ENCODE measurements at regions not wholly inside any gene's neighbourhood (a gene's known extent, or its start where the extent isn't known, plus 50 kb on each side); places are given as distances from the start of the nearest gene placed in this dataset.
"Not testable (repeated sequence)": the region's sequence is repeated elsewhere in the genome, so short reads cannot be mapped to it uniquely, and the experiment has no call there.

GRCh38 chr21:6567542-6567941 lies 3953.8 kb upstream of the TPTE start:
- no CpG with 5 or more reads among the region's 5 CpGs for WGBS, 2 donors (ENCODE audit: extremely low coverage in 2 of 2, insufficient read length in 2 of 2, insufficient replicate concordance in 1 of 2)

DNA sequence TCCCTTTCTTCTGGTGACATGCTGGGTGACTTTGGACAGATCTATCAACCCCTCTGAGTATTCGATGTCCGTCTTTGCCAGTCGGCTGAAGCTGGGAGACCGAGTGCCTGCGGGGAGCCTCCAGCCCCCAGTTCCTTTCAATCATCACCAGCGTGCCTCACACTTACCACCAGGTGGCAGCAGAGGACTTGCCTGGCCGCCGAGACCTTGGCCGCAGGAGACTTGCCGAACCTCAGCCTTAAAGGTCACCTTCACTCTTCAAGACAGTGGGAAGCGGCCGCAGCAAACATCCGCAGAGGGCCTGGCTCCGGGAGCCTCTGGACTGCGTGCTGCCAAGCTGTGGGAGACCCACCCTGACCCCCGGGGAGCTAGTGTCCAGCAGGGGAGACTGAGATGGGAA lies 3952.2 kb upstream of the TPTE start:
- not testable (repeated sequence) for H2AFZ ChIP-seq (ENCODE audit: low read length); H3K18ac ChIP-seq (ENCODE audit: low read length); H4K91ac ChIP-seq (ENCODE audit: low read depth, low read length, poor library complexity); H3K4me2 ChIP-seq (ENCODE audit: insufficient read depth, low read length, poor library complexity, severe bottlenecking); H3K36me3 ChIP-seq (replicated peaks in 1 of 2; ENCODE audit: control insufficient read depth in 2 of 2, insufficient read depth in 2 of 2, low read length in 2 of 2); H2BK12ac ChIP-seq (ENCODE audit: low read length); H3K14ac ChIP-seq (ENCODE audit: low read length); H3K4ac ChIP-seq (ENCODE audit: low read length); H2BK5ac ChIP-seq (ENCODE audit: low read length); H3K23ac ChIP-seq (ENCODE audit: low read depth, low read length, poor library complexity); H3K9ac ChIP-seq (ENCODE audit: low read depth, low read length, poor library complexity); DNase-seq (ENCODE audit: low spot score); H3K27me3 ChIP-seq (ENCODE audit: control insufficient read depth in 3 of 3, insufficient read depth in 3 of 3, low read depth in 1 of 3, low read length in 3 of 3); H3K4me3 ChIP-seq (ENCODE audit: low read length in 2 of 2); H4K8ac ChIP-seq (ENCODE audit: low read depth, low read length); H2BK15ac ChIP-seq (ENCODE audit: low read length); H3K27ac ChIP-seq (replicated peaks; ENCODE audit: low read length); H2AK5ac ChIP-seq (ENCODE audit: low read depth, low read length); H2BK120ac ChIP-seq (ENCODE audit: low read depth, low read length); H3K79me1 ChIP-seq (ENCODE audit: low read depth, low read length); H3K9me3 ChIP-seq (replicated peaks in 1 of 2; ENCODE audit: control insufficient read depth in 2 of 2, insufficient read depth in 1 of 2, low read depth in 1 of 2, low read length in 2 of 2); H3K4me1 ChIP-seq (ENCODE audit: control insufficient read depth in 2 of 2, insufficient read depth in 1 of 2, low read depth in 1 of 2, low read length in 2 of 2)
- no CpG with 5 or more reads among the region's 16 CpGs for WGBS, 2 donors (ENCODE audit: extremely low coverage in 2 of 2, insufficient read length in 2 of 2, insufficient replicate concordance in 1 of 2)

More at GRCh38 chr21:6567542-6567941, 3953.8 kb upstream of the TPTE start:
- not testable (repeated sequence) for H3K27ac ChIP-seq (replicated peaks; ENCODE audit: low read length); DNase-seq (ENCODE audit: low spot score); H3K4ac ChIP-seq (ENCODE audit: low read length); H3K18ac ChIP-seq (ENCODE audit: low read length); H3K4me3 ChIP-seq (ENCODE audit: low read length in 2 of 2); H3K14ac ChIP-seq (ENCODE audit: low read length); H3K79me1 ChIP-seq (ENCODE audit: low read depth, low read length); H2BK15ac ChIP-seq (ENCODE audit: low read length); H2AK5ac ChIP-seq (ENCODE audit: low read depth, low read length); H3K4me2 ChIP-seq (ENCODE audit: insufficient read depth, low read length, poor library complexity, severe bottlenecking); H3K27me3 ChIP-seq (ENCODE audit: control insufficient read depth in 3 of 3, insufficient read depth in 3 of 3, low read depth in 1 of 3, low read length in 3 of 3); H2BK12ac ChIP-seq (ENCODE audit: low read length); H2BK120ac ChIP-seq (ENCODE audit: low read depth, low read length); H4K91ac ChIP-seq (ENCODE audit: low read depth, low read length, poor library complexity); H3K4me1 ChIP-seq (ENCODE audit: control insufficient read depth in 2 of 2, insufficient read depth in 1 of 2, low read depth in 1 of 2, low read length in 2 of 2); H3K9me3 ChIP-seq (replicated peaks in 1 of 2; ENCODE audit: control insufficient read depth in 2 of 2, insufficient read depth in 1 of 2, low read depth in 1 of 2, low read length in 2 of 2); H3K36me3 ChIP-seq (replicated peaks in 1 of 2; ENCODE audit: control insufficient read depth in 2 of 2, insufficient read depth in 2 of 2, low read length in 2 of 2); H3K9ac ChIP-seq (ENCODE audit: low read depth, low read length, poor library complexity); H2AFZ ChIP-seq (ENCODE audit: low read length); H4K8ac ChIP-seq (ENCODE audit: low read depth, low read length); H3K23ac ChIP-seq (ENCODE audit: low read depth, low read length, poor library complexity); H2BK5ac ChIP-seq (ENCODE audit: low read length)

GRCh38 chr21:6569587-6570392 lies 3951.6 kb upstream of the TPTE start:
- not testable (repeated sequence) for H3K14ac ChIP-seq (ENCODE audit: low read length); H3K79me1 ChIP-seq (ENCODE audit: low read depth, low read length); H2BK12ac ChIP-seq (ENCODE audit: low read length); H3K4me3 ChIP-seq (ENCODE audit: low read length in 2 of 2); H4K8ac ChIP-seq (ENCODE audit: low read depth, low read length); H2AFZ ChIP-seq (ENCODE audit: low read length); H2BK5ac ChIP-seq (ENCODE audit: low read length); H3K18ac ChIP-seq (ENCODE audit: low read length); H3K27me3 ChIP-seq (ENCODE audit: control insufficient read depth in 3 of 3, insufficient read depth in 3 of 3, low read depth in 1 of 3, low read length in 3 of 3); H3K4me1 ChIP-seq (ENCODE audit: control insufficient read depth in 2 of 2, insufficient read depth in 1 of 2, low read depth in 1 of 2, low read length in 2 of 2); H3K4ac ChIP-seq (ENCODE audit: low read length); H2BK120ac ChIP-seq (ENCODE audit: low read depth, low read length); H2BK15ac ChIP-seq (ENCODE audit: low read length); H3K23ac ChIP-seq (ENCODE audit: low read depth, low read length, poor library complexity); H3K9ac ChIP-seq (ENCODE audit: low read depth, low read length, poor library complexity); DNase-seq (ENCODE audit: low spot score); H3K27ac ChIP-seq (replicated peaks; ENCODE audit: low read length); H3K9me3 ChIP-seq (replicated peaks in 1 of 2; ENCODE audit: control insufficient read depth in 2 of 2, insufficient read depth in 1 of 2, low read depth in 1 of 2, low read length in 2 of 2); H4K91ac ChIP-seq (ENCODE audit: low read depth, low read length, poor library complexity); H2AK5ac ChIP-seq (ENCODE audit: low read depth, low read length); H3K36me3 ChIP-seq (replicated peaks in 1 of 2; ENCODE audit: control insufficient read depth in 2 of 2, insufficient read depth in 2 of 2, low read length in 2 of 2); H3K4me2 ChIP-seq (ENCODE audit: insufficient read depth, low read length, poor library complexity, severe bottlenecking)
- WGBS, 2 donors (ENCODE audit: extremely low coverage in 2 of 2, insufficient read length in 2 of 2, insufficient replicate concordance in 1 of 2) = no CpG with 5 or more reads among the region's 19 CpGs

DNA sequence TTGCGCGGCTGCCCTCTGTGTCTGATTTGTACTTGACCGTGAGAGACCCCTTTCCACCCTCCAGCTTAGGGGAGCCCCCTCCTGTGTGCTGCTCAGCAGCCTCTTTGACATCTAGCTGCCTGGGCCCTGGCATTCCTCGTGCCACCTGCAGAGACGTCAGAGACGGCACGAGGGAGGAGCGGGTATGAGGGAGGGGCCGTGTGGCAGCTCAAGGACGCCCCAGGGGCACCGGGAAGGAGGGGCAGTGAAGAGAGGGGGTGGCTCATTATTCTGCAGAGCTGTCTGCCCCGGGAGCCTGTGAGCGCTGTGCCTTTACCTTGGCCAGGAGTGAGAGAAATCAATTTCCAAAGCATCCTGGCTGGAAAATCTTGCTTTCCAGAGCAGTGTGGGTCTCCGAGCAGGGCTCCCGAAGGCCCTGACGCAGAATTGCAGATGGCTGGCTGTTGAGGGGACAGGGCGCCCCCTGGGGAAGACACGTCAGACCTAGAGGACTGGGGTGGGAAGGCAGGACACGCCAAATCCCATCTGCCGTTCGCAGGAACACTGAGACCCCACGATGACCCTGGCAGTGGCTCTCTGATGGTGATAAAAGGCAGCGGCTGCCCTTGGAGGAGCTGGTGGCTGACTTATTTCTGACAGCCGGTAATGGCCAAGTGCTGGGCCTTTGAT lies 3950.5 kb upstream of the TPTE start:
- not testable (repeated sequence) for H4K91ac ChIP-seq (ENCODE audit: low read depth, low read length, poor library complexity); H3K23ac ChIP-seq (ENCODE audit: low read depth, low read length, poor library complexity); H2AK5ac ChIP-seq (ENCODE audit: low read depth, low read length); H2BK12ac ChIP-seq (ENCODE audit: low read length); DNase-seq (ENCODE audit: low spot score); H3K27ac ChIP-seq (replicated peaks; ENCODE audit: low read length); H2BK15ac ChIP-seq (ENCODE audit: low read length); H3K18ac ChIP-seq (ENCODE audit: low read length); H3K4me2 ChIP-seq (ENCODE audit: insufficient read depth, low read length, poor library complexity, severe bottlenecking); H4K8ac ChIP-seq (ENCODE audit: low read depth, low read length); H2BK5ac ChIP-seq (ENCODE audit: low read length); H3K36me3 ChIP-seq (replicated peaks in 1 of 2; ENCODE audit: control insufficient read depth in 2 of 2, insufficient read depth in 2 of 2, low read length in 2 of 2); H3K9ac ChIP-seq (ENCODE audit: low read depth, low read length, poor library complexity); H3K4me1 ChIP-seq (ENCODE audit: control insufficient read depth in 2 of 2, insufficient read depth in 1 of 2, low read depth in 1 of 2, low read length in 2 of 2); H3K4me3 ChIP-seq (ENCODE audit: low read length in 2 of 2); H3K9me3 ChIP-seq (replicated peaks in 1 of 2; ENCODE audit: control insufficient read depth in 2 of 2, insufficient read depth in 1 of 2, low read depth in 1 of 2, low read length in 2 of 2); H2BK120ac ChIP-seq (ENCODE audit: low read depth, low read length); H3K14ac ChIP-seq (ENCODE audit: low read length); H3K79me1 ChIP-seq (ENCODE audit: low read depth, low read length); H3K27me3 ChIP-seq (ENCODE audit: control insufficient read depth in 3 of 3, insufficient read depth in 3 of 3, low read depth in 1 of 3, low read length in 3 of 3); H3K4ac ChIP-seq (ENCODE audit: low read length); H2AFZ ChIP-seq (ENCODE audit: low read length)
- no CpG with 5 or more reads among the region's 24 CpGs for WGBS, 2 donors (ENCODE audit: extremely low coverage in 2 of 2, insufficient read length in 2 of 2, insufficient replicate concordance in 1 of 2)
